ENCODE measurements at regions not wholly inside any gene's neighbourhood (a gene's known extent, or its start where the extent isn't known, plus 50 kb on each side); places are given as distances from the start of the nearest gene placed in this dataset.

- H3F3A ChIP-seq (ENCODE audit: insufficient read depth, low read length), result no peaks in the 10 kb centered on the region
- H3K4me2 ChIP-seq (ENCODE audit: low read length), result no peak overlapping the region
- H3K4me1 ChIP-seq (ENCODE audit: insufficient read depth, low read length, severe bottlenecking), result no peaks in the 10 kb centered on the region
- TF ChIP-seq CTCF (IDR thresholded peaks at IDR 0.05; ENCODE audit: low read length) (no peak), EZH2 (IDR thresholded peaks at IDR 0.05; ENCODE audit: borderline replicate concordance, low read length) (no peak)
- H3K36me3 ChIP-seq (ENCODE audit: insufficient read depth, low read length), result no peaks in the 10 kb centered on the region
- H3K27ac ChIP-seq (ENCODE audit: low read depth, low read length, poor library complexity, severe bottlenecking), result no peak overlapping the region
- H3K9me3 ChIP-seq (ENCODE audit: low read length), result no peaks in the 10 kb centered on the region
- no peaks in the 10 kb centered on the region for H3K79me2 ChIP-seq (ENCODE audit: insufficient read depth, low read length)
- no peaks in the 10 kb centered on the region for H4K20me1 ChIP-seq (ENCODE audit: insufficient read depth, low read length)
- no peaks in the 10 kb centered on the region for H3K9me2 ChIP-seq (ENCODE audit: low read depth, low read length)
- no peaks in the 10 kb centered on the region for H3K27me3 ChIP-seq (ENCODE audit: insufficient read depth, low read length)
- no peak overlapping the region for H3K9ac ChIP-seq (ENCODE audit: low read length)
- no peak overlapping the region for H3K4me3 ChIP-seq (ENCODE audit: low read depth, low read length, poor library complexity, severe bottlenecking)
- H2AFZ ChIP-seq (ENCODE audit: low read length), result no peak overlapping the region
Measured at GRCh38 chr5:164869325-164869724, 1363.9 kb downstream of the MAT2B start.

DNA sequence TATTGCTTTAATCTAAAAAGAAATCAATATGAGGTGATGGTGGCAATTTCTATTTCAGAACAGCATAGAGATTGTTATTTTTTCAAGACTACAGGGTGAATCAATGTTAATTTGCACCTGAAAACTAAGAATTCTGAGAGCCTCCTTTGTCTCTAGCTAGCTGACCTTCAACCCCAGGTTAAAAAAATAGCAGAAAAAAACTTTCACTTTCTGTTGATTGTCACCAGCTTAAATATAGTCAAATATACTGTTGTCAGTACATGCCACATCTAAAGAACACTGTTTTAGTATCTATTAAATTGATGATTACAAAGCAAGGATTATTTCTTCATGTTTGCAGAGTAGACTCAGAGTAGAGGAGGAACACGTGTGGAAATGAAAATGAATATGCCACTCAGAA lies 1371.4 kb downstream of the MAT2B start:
- Histone ChIP-seq H3K9ac (ENCODE audit: low read length) (no peak overlapping the region), H4K20me1 (ENCODE audit: insufficient read depth, low read length) (no peaks in the 10 kb centered on the region), H3K9me2 (ENCODE audit: low read depth, low read length) (no peaks in the 10 kb centered on the region), H3F3A (ENCODE audit: insufficient read depth, low read length) (no peaks in the 10 kb centered on the region), H3K27me3 (ENCODE audit: insufficient read depth, low read length) (no peaks in the 10 kb centered on the region), H3K4me1 (ENCODE audit: insufficient read depth, low read length, severe bottlenecking) (no peaks in the 10 kb centered on the region), H3K4me3 (ENCODE audit: low read depth, low read length, poor library complexity, severe bottlenecking) (no peak overlapping the region), H3K27ac (ENCODE audit: low read depth, low read length, poor library complexity, severe bottlenecking) (no peak overlapping the region), H3K79me2 (ENCODE audit: insufficient read depth, low read length) (no peaks in the 10 kb centered on the region), H3K36me3 (ENCODE audit: insufficient read depth, low read length) (no peaks in the 10 kb centered on the region), H3K4me2 (ENCODE audit: low read length) (no peak overlapping the region), H2AFZ (ENCODE audit: low read length) (no peak overlapping the region), H3K9me3 (ENCODE audit: low read length) (no peaks in the 10 kb centered on the region)
- TF ChIP-seq CTCF (IDR thresholded peaks at IDR 0.05; ENCODE audit: low read length) (no peak), EZH2 (IDR thresholded peaks at IDR 0.05; ENCODE audit: borderline replicate concordance, low read length) (no peak)

GRCh38 chr5:164881442-164881841 lies 1376.0 kb downstream of the MAT2B start:
- H3K4me2 ChIP-seq (ENCODE audit: low read length), result no peak overlapping the region
- no peaks in the 10 kb centered on the region for H3K36me3 ChIP-seq (ENCODE audit: insufficient read depth, low read length)
- H3K9ac ChIP-seq (ENCODE audit: low read length), result no peak overlapping the region
- no peak overlapping the region for H3K27ac ChIP-seq (ENCODE audit: low read depth, low read length, poor library complexity, severe bottlenecking)
- H3F3A ChIP-seq (ENCODE audit: insufficient read depth, low read length), result no peaks in the 10 kb centered on the region
- H4K20me1 ChIP-seq (ENCODE audit: insufficient read depth, low read length), result no peaks in the 10 kb centered on the region
- no peaks in the 10 kb centered on the region for H3K27me3 ChIP-seq (ENCODE audit: insufficient read depth, low read length)
- H3K4me3 ChIP-seq (ENCODE audit: low read depth, low read length, poor library complexity, severe bottlenecking), result no peak overlapping the region
- H2AFZ ChIP-seq (ENCODE audit: low read length), result no peak overlapping the region
- no peaks in the 10 kb centered on the region for H3K79me2 ChIP-seq (ENCODE audit: insufficient read depth, low read length)
- TF ChIP-seq EZH2 (IDR thresholded peaks at IDR 0.05; ENCODE audit: borderline replicate concordance, low read length), result no peak
- no peak for TF ChIP-seq CTCF (IDR thresholded peaks at IDR 0.05; ENCODE audit: low read length)
- no peaks in the 10 kb centered on the region for H3K9me3 ChIP-seq (ENCODE audit: low read length)
- H3K4me1 ChIP-seq (ENCODE audit: insufficient read depth, low read length, severe bottlenecking), result no peaks in the 10 kb centered on the region
- no peaks in the 10 kb centered on the region for H3K9me2 ChIP-seq (ENCODE audit: low read depth, low read length)
